Endodermal cell (in vitro differentiated cells): ENCODE measurements at regions not wholly inside any gene's neighbourhood (a gene's known extent, or its start where the extent isn't known, plus 50 kb on each side); places are given as distances from the start of the nearest gene placed in this dataset.
A peak's percentile ranks its signal among the peaks of the same experiment; 100 is the strongest.

ENCODE experiments used
- DNase-seq: peaks from one replicate; pipeline ENCODE4 v3.0.0-alpha.2; 2017
- H3K27ac ChIP-seq: 2 replicates; pipeline ENCODE4 v1.5.1; 2013; ENCODE audit warnings: mild to moderate bottlenecking, low read depth, low read length, moderate library complexity
- H3K27me3 ChIP-seq: 2 replicates; pipeline ENCODE4 v1.6.1; 2013; ENCODE audit warnings: mild to moderate bottlenecking, low read length, moderate library complexity; ENCODE audit not compliant: insufficient read depth, control insufficient read depth, poor library complexity, severe bottlenecking
- H3K36me3 ChIP-seq: 2 replicates; pipeline ENCODE4 v1.7.0; 2013; ENCODE audit warnings: mild to moderate bottlenecking, low read length, moderate library complexity; ENCODE audit not compliant: control insufficient read depth, insufficient read depth
- H3K4me1 ChIP-seq: one replicate; pipeline ENCODE4 v1.7.0; 2013; ENCODE audit warnings: low read length; ENCODE audit not compliant: control insufficient read depth, insufficient read depth
- H3K4me3 ChIP-seq: 2 replicates; pipeline ENCODE4 v1.5.1; 2013; ENCODE audit warnings: mild to moderate bottlenecking, low read length, moderate library complexity
- H3K9ac ChIP-seq: 2 replicates; pipeline ENCODE4 v1.6.1; 2013; ENCODE audit warnings: mild to moderate bottlenecking, low read length, moderate library complexity; ENCODE audit not compliant: poor library complexity, severe bottlenecking; ENCODE audit errors: extremely low read depth
- H3K9me3 ChIP-seq: 2 replicates; pipeline ENCODE4 v1.6.1; 2013; ENCODE audit warnings: mild to moderate bottlenecking, low read length, moderate library complexity; ENCODE audit not compliant: control insufficient read depth
- H3K27ac Mint-ChIP-seq: 2 replicates; pipeline ENCODE4 v1.8.0; 2020; ENCODE audit warnings: mixed read lengths
- H3K27me3 Mint-ChIP-seq: 2 replicates; pipeline ENCODE4 v1.8.0; 2021; ENCODE audit warnings: mild to moderate bottlenecking, mixed read lengths; ENCODE audit not compliant: insufficient read depth
- H3K36me3 Mint-ChIP-seq: 2 replicates; pipeline ENCODE4 v1.8.0; 2020; ENCODE audit warnings: low read depth, mixed read lengths
- H3K4me1 Mint-ChIP-seq: 2 replicates; pipeline ENCODE4 v1.8.0; 2020; ENCODE audit warnings: mixed read lengths
- H3K4me3 Mint-ChIP-seq: 2 replicates; pipeline ENCODE4 v1.8.0; 2020; ENCODE audit warnings: mild to moderate bottlenecking, moderate library complexity, mixed read lengths
- H3K9me3 Mint-ChIP-seq: 2 replicates; pipeline ENCODE4 v1.8.0; 2020; ENCODE audit warnings: mild to moderate bottlenecking, mixed read lengths
- CTCF ChIP-seq: fragments of 200-600 bp; sonication (generic); conservative IDR thresholded peaks from 2 replicates; pipeline ENCODE4 v1.5.0; 2021; ENCODE audit warnings: antibody characterized with exemption, mild to moderate bottlenecking
- WGBS, 2 experiments: methylation state at CpG; one replicate each; pipeline versions ENCODE4 v1.1.5 to v1.1.7; 2013; ENCODE audit warnings: missing lambda C conversion rate in 2 of 2, mixed read lengths in 1 of 2; ENCODE audit not compliant: insufficient coverage in 1 of 2, insufficient read length in 1 of 2; 5-methylcytosine and 5-hydroxymethylcytosine counted together

- no peak overlapping the region for H3K27ac Mint-ChIP-seq
- H3K4me3 Mint-ChIP-seq: no peak overlapping the region
- Histone ChIP-seq H3K36me3 (no peaks in the 10 kb centered on the region), H3K9me3 (no peaks in the 10 kb centered on the region), H3K4me3 (no peak overlapping the region), H3K4me1 (no peaks in the 10 kb centered on the region), H3K27ac (no peak overlapping the region), H3K9ac (no peak overlapping the region), H3K27me3 (no peaks in the 10 kb centered on the region)
- DNase-seq: peak; percentile 70
- peak; percentile 88 for TF ChIP-seq CTCF
- H3K9me3 Mint-ChIP-seq: no peaks in the 10 kb centered on the region
- no peaks in the 10 kb centered on the region for H3K36me3 Mint-ChIP-seq
- H3K4me1 Mint-ChIP-seq: no peaks in the 10 kb centered on the region
- no peaks in the 10 kb centered on the region for H3K27me3 Mint-ChIP-seq
- 45 to 58% methylated on average over 2 to 4 of the region's 4 CpGs for WGBS, 2 experiments
Observed at GRCh38 chr5:128905568-128906110, 59.6 kb upstream of the SLC27A6 start.

DNA sequence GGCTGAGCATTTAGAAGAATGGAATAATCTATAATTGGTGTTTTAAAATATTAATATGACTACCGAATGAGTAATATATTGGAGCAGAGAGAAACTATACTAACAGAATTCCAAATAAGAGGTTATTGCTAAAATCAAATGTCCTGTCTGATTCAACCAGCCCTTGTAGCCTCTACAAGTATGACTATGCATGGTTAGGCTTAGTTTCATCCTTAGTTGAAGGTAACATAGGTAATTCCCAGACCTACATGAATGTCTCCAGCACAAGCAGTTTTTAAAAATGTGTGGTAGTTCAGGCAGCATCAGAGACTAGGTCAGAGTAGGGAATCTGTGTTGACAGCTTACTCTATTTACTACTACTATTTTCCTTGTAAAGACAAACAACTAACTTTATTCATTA lies 51.7 kb upstream of the SLC27A6 start:
- TF ChIP-seq CTCF: no peak
- H3K36me3 Mint-ChIP-seq: no peaks in the 10 kb centered on the region
- H3K9me3 Mint-ChIP-seq: no peaks in the 10 kb centered on the region
- no peaks in the 10 kb centered on the region for H3K27me3 Mint-ChIP-seq
- no peak overlapping the region for H3K4me3 Mint-ChIP-seq
- H3K9ac ChIP-seq: no peak overlapping the region
- no peak for DNase-seq
- H3K4me1 ChIP-seq: no peaks in the 10 kb centered on the region
- H3K36me3 ChIP-seq: no peaks in the 10 kb centered on the region
- no peaks in the 10 kb centered on the region for H3K9me3 ChIP-seq
- H3K4me1 Mint-ChIP-seq: no peaks in the 10 kb centered on the region
- 86% methylated on average over 1 of the region's 1 CpG; no CpG with 5 or more reads in 1 of the 2 experiments for WGBS, 2 experiments
- H3K27ac Mint-ChIP-seq: no peak overlapping the region
- no peak overlapping the region for H3K27ac ChIP-seq
- no peak overlapping the region for H3K4me3 ChIP-seq
- H3K27me3 ChIP-seq: no peaks in the 10 kb centered on the region
